GM10266 (cell line): ENCODE measurements at regions not wholly inside any gene's neighbourhood (a gene's known extent, or its start where the extent isn't known, plus 50 kb on each side); places are given as distances from the start of the nearest gene placed in this dataset.

Experiments
- DNase-seq: peaks from one replicate; pipeline ENCODE4 v3.0.0; 2012; ENCODE audit errors: extremely low spot score
- CTCF ChIP-seq: IDR thresholded peaks from 2 replicates; pipeline ENCODE4 v1.5.1; 2012; ENCODE audit warnings: mild to moderate bottlenecking, low read depth; ENCODE audit not compliant: control insufficient read depth, insufficient read depth; ENCODE audit errors: missing control alignments

- DNase-seq: peak; percentile 43
- peak; percentile 50 for TF ChIP-seq CTCF
Observed at GRCh38 chr17:36755586-36755985, 154.2 kb downstream of the MRM1 start.

GRCh38 chr17:36756695-36757094 lies 155.3 kb downstream of the MRM1 start:
- TF ChIP-seq CTCF: no peak
- DNase-seq: no peak

GRCh38 chr17:36760425-36760824 lies 159.0 kb downstream of the MRM1 start:
- DNase-seq: no peak
- no peak for TF ChIP-seq CTCF

- DNase-seq: no peak
- no peak for TF ChIP-seq CTCF
Observed at GRCh38 chr17:36761203-36761950, 160.0 kb downstream of the MRM1 start.

- no peak for DNase-seq
- TF ChIP-seq CTCF: no peak
Observed at GRCh38 chr17:36765436-36766043, 164.2 kb downstream of the MRM1 start.

GRCh38 chr17:36768394-36768793 lies 167.0 kb downstream of the MRM1 start:
- no peak for DNase-seq
- TF ChIP-seq CTCF: no peak

GRCh38 chr17:36773039-36773438 lies 164.2 kb upstream of the LHX1 start:
- TF ChIP-seq CTCF: no peak
- no peak for DNase-seq
